OCI-LY3 (cell line): ENCODE measurements at regions not wholly inside any gene's neighbourhood (a gene's known extent, or its start where the extent isn't known, plus 50 kb on each side); places are given as distances from the start of the nearest gene placed in this dataset.

Experiments
- H2AFZ ChIP-seq: fragments of 200-600, 300-600 bp; shearing (Covaris generic); 2 replicates; pipeline ENCODE4 v1.6.0; 2014; ENCODE audit warnings: antibody characterized with exemption, low read depth, low read length
- H3K27ac ChIP-seq: fragments of 200-600, 300-600 bp; sonication (generic); 2 replicates; pipeline ENCODE4 v1.5.1; 2014; ENCODE audit warnings: mild to moderate bottlenecking, low read length, moderate library complexity, mixed read lengths
- H3K27me3 ChIP-seq: fragments of 200-600, 300-600 bp; sonication (generic); 2 replicates; pipeline ENCODE4 v1.6.1; 2014; ENCODE audit warnings: low read depth, low read length, mixed read lengths
- H3K36me3 ChIP-seq: fragments of 200-600, 300-600 bp; sonication (generic); replicated peaks from 2 replicates; pipeline ENCODE3; 2014; ENCODE audit warnings: low read depth, low read length, mixed read lengths
- H3K4me1 ChIP-seq: fragments of 300-600, 200-600 bp; sonication (generic); 2 replicates; pipeline ENCODE4 v1.6.1; 2014; ENCODE audit warnings: low read length, mixed read lengths
- H3K4me2 ChIP-seq: fragments of 200-600, 300-600 bp; sonication (generic); 2 replicates; pipeline ENCODE4 v1.6.1; 2014; ENCODE audit warnings: low read length, mixed read lengths
- H3K4me3 ChIP-seq: fragments of 300-600, 200-600 bp; sonication (generic); 2 replicates; pipeline ENCODE4 v1.5.1; 2014; ENCODE audit warnings: antibody characterized with exemption, mild to moderate bottlenecking, low read length, moderate library complexity
- H3K79me2 ChIP-seq: fragments of 300-600, 200-600 bp; shearing (Covaris generic); 2 replicates; pipeline ENCODE4 v1.6.1; 2014; ENCODE audit warnings: mild to moderate bottlenecking, low read length, mixed read lengths
- H3K9ac ChIP-seq: fragments of 300-600, 200-600 bp; shearing (Covaris generic); 2 replicates; pipeline ENCODE4 v1.6.0; 2014; ENCODE audit warnings: mild to moderate bottlenecking, low read length, moderate library complexity
- H3K9me3 ChIP-seq: fragments of 200-600, 300-600 bp; shearing (Covaris generic); 2 replicates; pipeline ENCODE4 v1.6.1; 2014; ENCODE audit warnings: low read length, mixed read lengths; ENCODE audit not compliant: insufficient read depth
- H4K20me1 ChIP-seq: fragments of 200-600, 300-600 bp; sonication (generic); 2 replicates; pipeline ENCODE4 v1.6.1; 2016; ENCODE audit warnings: low read length, mixed read lengths; ENCODE audit not compliant: insufficient read depth
- CTCF ChIP-seq: fragments of 200-600, 300-600 bp; sonication (generic); IDR thresholded peaks from 2 replicates; pipeline ENCODE4 v1.5.1; 2014; ENCODE audit warnings: antibody characterized with exemption, low read length, low read depth
- EZH2phosphoT487 ChIP-seq: fragments of 200-600 bp; shearing (Covaris generic); IDR thresholded peaks from 2 replicates; pipeline ENCODE4 v1.6.1; 2018; ENCODE audit warnings: antibody characterized with exemption, mixed run types, low read depth

- peak overlapping the region; percentile 100 for H3K9ac ChIP-seq
- no peak for TF ChIP-seq CTCF
- no peak for TF ChIP-seq EZH2phosphoT487
- no peaks in the 10 kb centered on the region for H3K27me3 ChIP-seq
- H3K9me3 ChIP-seq: peaks cover 13% of the 10 kb centered on the region; the same call in 1 of the 2 replicates
- H3K36me3 ChIP-seq: peaks cover 50% of the 10 kb centered on the region
- peak overlapping the region; percentile 92 for H3K4me2 ChIP-seq
- H3K27ac ChIP-seq: peak overlapping the region; percentile 98
- H3K79me2 ChIP-seq: peaks cover 92% of the 10 kb centered on the region
- peaks cover 6% of the 10 kb centered on the region; the same call in 1 of the 2 replicates for H4K20me1 ChIP-seq
- no peak overlapping the region for H2AFZ ChIP-seq
- peaks cover 26% of the 10 kb centered on the region for H3K4me1 ChIP-seq
- H3K4me3 ChIP-seq: peak overlapping the region; percentile 99
Measured at GRCh38 chr14:105859717-105860614, 333.6 kb downstream of the TMEM121 start.

DNA sequence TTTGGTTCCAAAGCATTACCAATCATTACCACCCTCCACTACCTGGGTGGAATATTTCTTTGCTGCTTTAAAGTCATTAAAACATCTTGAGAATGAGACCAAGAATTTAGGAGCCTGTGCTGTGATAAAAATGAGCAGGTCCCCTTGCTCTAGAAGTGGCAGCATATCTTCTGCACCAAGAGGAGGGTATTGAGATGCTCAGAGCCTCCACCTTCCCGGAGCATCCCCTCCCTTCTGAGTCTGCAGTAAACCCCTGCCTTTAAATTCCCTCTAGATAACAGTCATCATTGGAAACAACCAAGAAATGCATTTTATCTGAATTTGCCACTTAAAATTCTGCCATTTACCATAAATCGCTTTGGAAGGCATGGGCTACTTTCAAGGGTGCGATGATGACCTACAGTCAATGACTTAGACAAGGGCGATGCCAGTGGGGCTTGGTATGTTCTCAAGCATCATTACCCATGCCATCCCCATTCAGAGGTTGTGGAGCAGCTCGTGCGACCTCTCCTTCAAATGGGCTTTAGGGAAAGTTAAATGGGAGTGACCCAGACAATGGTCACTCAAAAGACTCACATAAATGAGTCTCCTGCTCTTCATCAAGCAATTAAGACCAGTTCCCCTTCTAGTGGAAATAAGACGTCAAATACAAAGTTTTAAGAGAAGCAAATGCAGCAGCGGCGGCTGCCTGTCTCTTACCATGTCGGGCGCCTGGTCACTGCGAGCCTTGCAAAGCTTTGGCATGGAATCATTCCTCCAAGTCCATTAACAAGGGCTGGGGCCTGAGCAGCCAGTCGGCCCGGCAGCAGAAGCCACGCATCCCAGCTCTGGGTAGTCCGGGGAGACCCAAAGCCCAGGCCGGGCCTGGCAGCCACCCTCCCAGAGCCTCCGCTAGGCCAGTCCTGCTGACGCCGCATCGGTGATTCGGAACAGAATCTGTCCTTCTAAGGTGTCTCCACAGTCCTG is 334.5 kb downstream of the TMEM121 start:
- H3K4me3 ChIP-seq: peak overlapping the region; percentile 99
- H3K9me3 ChIP-seq: peaks cover 13% of the 10 kb centered on the region; the same call in 1 of the 2 replicates
- H2AFZ ChIP-seq: no peak overlapping the region
- TF ChIP-seq CTCF (no peak), EZH2phosphoT487 (no peak)
- H3K4me2 ChIP-seq: peak overlapping the region; percentile 92
- H4K20me1 ChIP-seq: no peaks in the 10 kb centered on the region
- no peaks in the 10 kb centered on the region for H3K27me3 ChIP-seq
- H3K79me2 ChIP-seq: peaks cover 83% of the 10 kb centered on the region
- H3K27ac ChIP-seq: peak overlapping the region; percentile 98
- peak overlapping the region; percentile 100 for H3K9ac ChIP-seq
- peaks cover 17% of the 10 kb centered on the region for H3K4me1 ChIP-seq
- H3K36me3 ChIP-seq: peaks cover 41% of the 10 kb centered on the region

DNA sequence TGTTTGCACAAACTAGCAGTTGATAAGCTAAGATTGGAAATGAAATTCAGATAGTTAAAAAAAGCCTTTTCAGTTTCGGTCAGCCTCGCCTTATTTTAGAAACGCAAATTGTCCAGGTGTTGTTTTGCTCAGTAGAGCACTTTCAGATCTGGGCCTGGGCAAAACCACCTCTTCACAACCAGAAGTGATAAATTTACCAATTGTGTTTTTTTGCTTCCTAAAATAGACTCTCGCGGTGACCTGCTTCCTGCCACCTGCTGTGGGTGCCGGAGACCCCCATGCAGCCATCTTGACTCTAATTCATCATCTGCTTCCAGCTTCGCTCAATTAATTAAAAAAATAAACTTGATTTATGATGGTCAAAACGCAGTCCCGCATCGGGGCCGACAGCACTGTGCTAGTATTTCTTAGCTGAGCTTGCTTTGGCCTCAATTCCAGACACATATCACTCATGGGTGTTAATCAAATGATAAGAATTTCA is 335.6 kb downstream of the TMEM121 start:
- H3K36me3 ChIP-seq: peaks cover 33% of the 10 kb centered on the region
- peak overlapping the region; percentile 98 for H3K27ac ChIP-seq
- peak overlapping the region; percentile 99 for H3K4me3 ChIP-seq
- H3K27me3 ChIP-seq: no peaks in the 10 kb centered on the region
- peak overlapping the region; percentile 100 for H3K9ac ChIP-seq
- H2AFZ ChIP-seq: no peak overlapping the region
- H4K20me1 ChIP-seq: no peaks in the 10 kb centered on the region
- peaks cover 13% of the 10 kb centered on the region; the same call in 1 of the 2 replicates for H3K9me3 ChIP-seq
- H3K4me1 ChIP-seq: peaks cover 7% of the 10 kb centered on the region; the same call in 1 of the 2 replicates
- H3K4me2 ChIP-seq: peak overlapping the region; percentile 92
- no peak for TF ChIP-seq CTCF
- TF ChIP-seq EZH2phosphoT487: no peak
- peaks cover 71% of the 10 kb centered on the region for H3K79me2 ChIP-seq
